NCI-H524 (cell line): ENCODE measurements at regions not wholly inside any gene's neighbourhood (a gene's known extent, or its start where the extent isn't known, plus 50 kb on each side); places are given as distances from the start of the nearest gene placed in this dataset.
A peak's percentile ranks its signal among the peaks of the same experiment; 100 is the strongest.
"Not testable (repeated sequence)": the region's sequence is repeated elsewhere in the genome, so short reads cannot be mapped to it uniquely, and the experiment has no call there.

ENCODE experiments used
- DNase-seq, 2 experiments: peaks; one replicate each; lab custom pipeline; 2025; lab: John Stamatoyannopoulos, UW

- no peak for DNase-seq
Measured at GRCh38 chr2:64880193-64880951, 108.8 kb upstream of the SLC1A4 start.

- no peak for DNase-seq
Measured at GRCh38 chr2:64881037-64881492, 108.1 kb upstream of the SLC1A4 start.

- DNase-seq = no peak
Measured at GRCh38 chr2:64887565-64887964, 101.6 kb upstream of the SLC1A4 start.

GRCh38 chr2:64888591-64889309, 100.4 kb upstream of the SLC1A4 start:
- DNase-seq = peak; percentile 24 to 37

GRCh38 chr2:64889803-64890202, 99.4 kb upstream of the SLC1A4 start:
- no peak for DNase-seq

GRCh38 chr2:64896572-64896971, 92.6 kb upstream of the SLC1A4 start:
- not testable (repeated sequence) for DNase-seq

GRCh38 chr2:64899081-64899865, 89.9 kb upstream of the SLC1A4 start:
- DNase-seq = no peak

- DNase-seq = not testable (repeated sequence)
Measured at GRCh38 chr2:64899876-64900275, 89.3 kb upstream of the SLC1A4 start.

GRCh38 chr2:64904413-64905329, 84.5 kb upstream of the SLC1A4 start:
- DNase-seq = peak in 1 of 2 experiments; percentile 14

- DNase-seq = no peak
Measured at GRCh38 chr2:64905338-64906024, 83.7 kb upstream of the SLC1A4 start.

GRCh38 chr2:64906853-64907536, 82.2 kb upstream of the SLC1A4 start:
- DNase-seq = no peak

- DNase-seq = no peak
Measured at GRCh38 chr2:64908406-64908805, 80.8 kb upstream of the SLC1A4 start.

GRCh38 chr2:64910523-64910922, 78.7 kb upstream of the SLC1A4 start:
- DNase-seq = no peak

GRCh38 chr2:64910972-64911433, 78.2 kb upstream of the SLC1A4 start:
- no peak for DNase-seq

GRCh38 chr2:64913357-64913869, 75.8 kb upstream of the SLC1A4 start:
- no peak for DNase-seq

GRCh38 chr2:64914247-64914646, 75.0 kb upstream of the SLC1A4 start:
- DNase-seq = no peak

- DNase-seq = peak; percentile 15 to 69
Measured at GRCh38 chr2:64914735-64915509, 74.3 kb upstream of the SLC1A4 start.

- no peak for DNase-seq
Measured at GRCh38 chr2:64915510-64915900, 73.7 kb upstream of the SLC1A4 start.
